ENCODE measurements at regions not wholly inside any gene's neighbourhood (a gene's known extent, or its start where the extent isn't known, plus 50 kb on each side); places are given as distances from the start of the nearest gene placed in this dataset.

DNA sequence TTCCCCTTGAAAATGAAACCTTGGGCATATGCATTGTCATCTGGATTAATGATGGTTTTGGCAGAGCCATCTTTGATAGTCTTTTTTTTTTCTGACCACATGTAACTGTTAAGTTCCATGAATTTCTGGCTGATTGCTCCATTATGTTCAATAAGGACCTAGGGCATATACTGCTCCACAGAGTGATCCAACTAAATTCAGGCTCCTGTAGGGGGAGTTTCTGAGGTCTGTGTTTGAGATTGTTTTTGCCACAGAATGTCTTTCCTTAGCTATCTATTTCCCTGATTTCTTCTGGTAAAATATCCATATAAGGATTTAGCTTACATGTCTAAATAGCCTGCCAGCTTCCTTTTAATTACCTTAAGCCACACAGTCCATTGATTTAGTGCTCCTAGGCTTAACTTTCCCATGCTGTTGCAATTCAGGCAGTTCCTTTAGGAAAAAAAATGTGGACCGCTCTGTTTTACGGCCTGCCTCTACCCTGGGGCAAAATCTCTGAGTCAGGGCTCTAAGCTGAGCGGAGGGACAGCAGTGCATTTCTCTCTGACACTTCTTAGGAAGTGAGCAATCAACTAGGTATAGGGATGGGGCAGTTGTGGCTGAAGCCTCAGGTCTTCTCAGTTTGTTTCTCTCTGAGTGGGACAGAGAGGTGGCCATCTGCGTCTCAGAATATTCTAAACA, 796.2 kb downstream of the NR2F2 start:
- no peak for TF ChIP-seq CTCF (IDR thresholded peaks at IDR 0.05)
- TF ChIP-seq EP300 (IDR thresholded peaks at IDR 0.05), result no peak
- TF ChIP-seq POLR2A (IDR thresholded peaks at IDR 0.05), result no peak

Measured in ovary (tissue), 3 donors.